Sigmoid colon (tissue), 6 donors: ENCODE measurements at regions not wholly inside any gene's neighbourhood (a gene's known extent, or its start where the extent isn't known, plus 50 kb on each side); places are given as distances from the start of the nearest gene placed in this dataset.
A peak's percentile ranks its signal among the peaks of the same experiment; 100 is the strongest.

Source experiments
- DNase-seq: peaks from one replicate; pipeline ENCODE4 v3.0.0-alpha.2; 2019
- H3K27ac ChIP-seq, 4 donors: fragments of 200-600 bp; sonication (generic); one replicate each; pipeline ENCODE4 v1.5.1; 2016 to 2019; ENCODE audit warnings: mild to moderate bottlenecking in 1 of 4
- H3K27me3 ChIP-seq, 3 donors: fragments of 200-600 bp; sonication (generic); one replicate each; pipeline ENCODE4 v1.5.1; 2019; ENCODE audit warnings: mild to moderate bottlenecking in 1 of 3
- H3K36me3 ChIP-seq, 4 donors: fragments of 200-600 bp; sonication (generic); one replicate each; pipeline ENCODE4 v1.5.1; 2016 to 2019
- H3K4me1 ChIP-seq, 4 donors: fragments of 200-600 bp; sonication (generic); one replicate each; pipeline ENCODE4 v1.5.1; 2017 to 2019
- H3K4me3 ChIP-seq, 4 donors: fragments of 200-600 bp; sonication (generic); one replicate each; pipeline ENCODE4 v1.5.1; 2017 to 2019; ENCODE audit warnings: mild to moderate bottlenecking in 2 of 4, moderate library complexity in 1 of 4
- H3K9me3 ChIP-seq, 4 donors: fragments of 200-600 bp in 3 of 4; sonication (generic) in 3 of 4; one replicate each; pipeline versions ENCODE4 v1.5.1 to v1.6.1; 2013 to 2019
- CTCF ChIP-seq, 4 experiments: fragments of 450-650 bp in 3 of 4; fragments of 200-600 bp in 1 of 4; IDR thresholded peaks; one replicate each; pipeline ENCODE4 v1.5.1; 2016 to 2019; ENCODE audit warnings: antibody characterized with exemption in 4 of 4, mild to moderate bottlenecking in 3 of 4, moderate library complexity in 2 of 4
- EP300 ChIP-seq, 4 donors: sonication (generic); formaldehyde crosslinking; IDR thresholded peaks; one replicate each; pipeline ENCODE4 v1.6.1; 2017; ENCODE audit warnings: antibody characterized with exemption in 4 of 4
- POLR2A ChIP-seq, 2 donors: fragments of 450-650 bp; IDR thresholded peaks; one replicate each; pipeline ENCODE4 v1.6.1; 2016; ENCODE audit warnings: antibody characterized with exemption in 2 of 2, mild to moderate bottlenecking in 2 of 2, moderate library complexity in 2 of 2
- POLR2AphosphoS5 ChIP-seq, 4 donors: sonication (generic); formaldehyde crosslinking; IDR thresholded peaks; one replicate each; pipeline ENCODE4 v1.6.1; 2017; ENCODE audit warnings: antibody characterized with exemption in 4 of 4
- WGBS, 2 donors: extraction: QIAGEN DNeasy Blood & Tissue Kit; methylation state at CpG; one replicate each; pipeline ENCODE4 v1.1.7; 2013; 5-methylcytosine and 5-hydroxymethylcytosine counted together
- intact Hi-C: fragments of 100-400 bp; cut with DNase I; formaldehyde crosslinking; loops from one replicate; pipeline ENCODE4 v1.15.1; 2023
- donor health status: healthy with polysubstance abuse.
- donor health status: healthy.

DNA sequence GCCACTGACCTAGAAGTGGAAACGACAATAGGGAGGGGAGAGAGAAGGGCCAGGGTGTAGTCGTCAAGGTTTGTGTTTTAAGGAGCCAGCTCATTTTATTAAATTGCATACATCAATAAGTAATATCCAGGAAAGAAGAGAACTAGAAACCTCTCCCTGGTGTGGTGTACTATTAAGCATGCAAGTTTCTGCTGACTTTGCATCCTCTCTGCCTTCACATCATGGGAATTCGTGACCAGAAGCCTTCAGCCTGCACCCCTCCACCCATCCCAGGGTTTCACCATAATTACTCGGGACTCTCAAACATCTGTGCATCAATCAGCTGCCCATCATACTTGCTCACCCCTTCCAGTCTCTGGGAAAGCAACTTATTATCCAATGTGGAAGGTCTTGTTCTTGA, 70.9 kb upstream of the UBE3A start:
- no peak for DNase-seq
- Histone ChIP-seq H3K27ac (no peak overlapping the region), H3K27me3 (no peaks in the 10 kb centered on the region), H3K36me3 (no peaks in the 10 kb centered on the region), H3K4me1 (no peaks in the 10 kb centered on the region), H3K9me3 (no peaks in the 10 kb centered on the region), H3K4me3 (no peak overlapping the region)
- intact Hi-C loops = loop anchor here (2.0 to 10.0 kb wide), 3 partner anchors 183 to 1355 kb away; partner anchors contain the start of gene GABRA5
- TF ChIP-seq POLR2A (IDR thresholded peaks at IDR 0.05) = no peak
- 64 to 80% methylated on average over 4 of the region's 4 CpGs for WGBS, 2 donors

GRCh38 chr15:25508369-25509002, 69.7 kb upstream of the UBE3A start:
- intact Hi-C loops = loop anchor here (2.0 to 10.0 kb wide), 3 partner anchors 184 to 1356 kb away; partner anchors contain the start of gene GABRA5
- TF ChIP-seq EP300 (IDR thresholded peaks at IDR 0.05) = no peak
- TF ChIP-seq CTCF (IDR thresholded peaks at IDR 0.05) = peak; percentile 40 to 79 (median 58)
- DNase-seq = no peak
- no peaks in the 10 kb centered on the region for H3K27me3 ChIP-seq
- no peaks in the 10 kb centered on the region for H3K36me3 ChIP-seq
- H3K27ac ChIP-seq = no peak overlapping the region
- no peaks in the 10 kb centered on the region for H3K9me3 ChIP-seq
- H3K4me1 ChIP-seq = no peaks in the 10 kb centered on the region
- 61 to 68% methylated on average over 3 of the region's 3 CpGs for WGBS, 2 donors
- H3K4me3 ChIP-seq = no peak overlapping the region

DNA sequence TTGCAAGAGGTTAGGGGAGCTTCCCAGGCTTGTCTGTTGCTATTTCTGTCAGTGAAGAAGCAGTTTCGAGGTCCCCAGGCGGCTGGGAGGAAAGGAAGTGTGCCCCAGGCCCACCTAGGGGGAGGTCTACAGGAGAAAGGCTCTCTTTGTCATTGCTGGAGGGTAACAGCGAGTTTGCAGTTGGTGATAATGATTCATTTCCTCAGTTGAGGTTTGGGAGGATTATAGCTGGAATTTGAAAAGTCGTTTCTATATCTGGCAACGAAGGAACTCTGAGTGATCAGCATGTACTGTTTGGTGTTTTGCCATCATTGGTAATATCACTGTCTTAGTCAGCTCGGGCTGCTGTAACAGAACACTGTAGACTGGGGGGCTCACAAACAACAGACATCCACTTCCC, 65.5 kb upstream of the UBE3A start:
- intact Hi-C loops = loop anchor here (10.0 kb wide), 1 partner anchor 1360 kb away; the partner anchor contains the start of gene GABRA5
- Histone ChIP-seq H3K27me3 (no peaks in the 10 kb centered on the region), H3K4me1 (no peaks in the 10 kb centered on the region), H3K36me3 (no peaks in the 10 kb centered on the region), H3K27ac (no peak overlapping the region), H3K4me3 (no peak overlapping the region), H3K9me3 (no peaks in the 10 kb centered on the region)
- WGBS, 2 donors = 42 to 66% methylated on average over 6 of the region's 6 CpGs
- no peak for TF ChIP-seq CTCF (IDR thresholded peaks at IDR 0.05)
- TF ChIP-seq POLR2AphosphoS5 (IDR thresholded peaks at IDR 0.05) = no peak
- TF ChIP-seq EP300 (IDR thresholded peaks at IDR 0.05) = no peak
- DNase-seq = no peak

GRCh38 chr15:25501828-25502446, 63.1 kb upstream of the UBE3A start:
- no peak overlapping the region for H3K27ac ChIP-seq
- no peak for DNase-seq
- no peaks in the 10 kb centered on the region for H3K9me3 ChIP-seq
- H3K4me3 ChIP-seq = no peak overlapping the region
- intact Hi-C loops = loop anchor here (10.0 kb wide), 1 partner anchor 1363 kb away; the partner anchor contains the start of gene GABRA5
- no peaks in the 10 kb centered on the region for H3K36me3 ChIP-seq
- no peaks in the 10 kb centered on the region for H3K4me1 ChIP-seq
- no peaks in the 10 kb centered on the region for H3K27me3 ChIP-seq
- 20 to 29% methylated on average over 5 of the region's 5 CpGs for WGBS, 2 donors
- no peak for TF ChIP-seq EP300 (IDR thresholded peaks at IDR 0.05)
- no peak for TF ChIP-seq POLR2A (IDR thresholded peaks at IDR 0.05)
- peak in 3 of 4 experiments; percentile 16 to 59 (median 49) for TF ChIP-seq CTCF (IDR thresholded peaks at IDR 0.05)
- no peak for TF ChIP-seq POLR2AphosphoS5 (IDR thresholded peaks at IDR 0.05)

GRCh38 chr15:25498835-25499234, 60.0 kb upstream of the UBE3A start:
- Histone ChIP-seq H3K27ac (no peak overlapping the region), H3K36me3 (no peaks in the 10 kb centered on the region), H3K4me3 (no peak overlapping the region), H3K4me1 (no peaks in the 10 kb centered on the region), H3K9me3 (no peaks in the 10 kb centered on the region), H3K27me3 (no peaks in the 10 kb centered on the region)
- WGBS, 2 donors = 89 to 92% methylated on average over 5 of the region's 5 CpGs
- TF ChIP-seq POLR2A (IDR thresholded peaks at IDR 0.05) (no peak), POLR2AphosphoS5 (IDR thresholded peaks at IDR 0.05) (no peak), CTCF (IDR thresholded peaks at IDR 0.05) (no peak), EP300 (IDR thresholded peaks at IDR 0.05) (no peak)
- intact Hi-C loops = no loop called here
- DNase-seq = no peak
